ENCODE measurements at regions not wholly inside any gene's neighbourhood (a gene's known extent, or its start where the extent isn't known, plus 50 kb on each side); places are given as distances from the start of the nearest gene placed in this dataset.

DNA sequence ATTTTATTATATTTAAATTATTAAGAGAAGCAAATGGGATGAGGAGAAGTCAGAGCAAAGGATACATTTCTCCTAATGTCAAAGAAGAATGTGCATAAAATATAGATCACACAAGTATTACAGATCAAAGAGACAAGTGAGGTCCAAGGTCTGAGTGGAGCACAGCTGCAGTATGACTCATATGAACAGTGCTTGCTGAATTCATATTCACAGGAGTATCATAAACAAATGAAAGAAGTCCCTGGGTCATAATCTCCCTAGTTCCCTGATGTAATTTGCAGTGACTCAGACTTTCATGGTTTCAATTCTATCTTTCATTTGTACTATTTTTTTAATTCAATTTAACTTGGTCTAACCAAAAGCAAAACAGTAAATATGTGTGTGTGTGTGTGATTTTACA is 499.0 kb upstream of the CCDC179 start:
- no peak for FAIRE-seq
- Histone ChIP-seq H3K9ac (ENCODE audit: control insufficient read depth, extremely low read depth, insufficient read depth, low read length) (no peak overlapping the region), H3K36me3 (ENCODE audit: control insufficient read depth in 2 of 2, extremely low read depth in 1 of 2, insufficient read depth in 2 of 2, low read length in 2 of 2) (no peaks in the 10 kb centered on the region), H3K4me3 (ENCODE audit: control insufficient read depth in 2 of 3, extremely low read depth in 1 of 3, insufficient read depth in 2 of 3, low read depth in 1 of 3, low read length in 3 of 3) (no peak overlapping the region), H3K27ac (ENCODE audit: control insufficient read depth, insufficient read depth, low read length) (no peak overlapping the region), H3K79me2 (ENCODE audit: control insufficient read depth, insufficient read depth, low read length) (no peaks in the 10 kb centered on the region), H4K20me1 (ENCODE audit: control insufficient read depth, extremely low read depth, insufficient read depth, low read length) (no peaks in the 10 kb centered on the region), H3K9me3 (ENCODE audit: control insufficient read depth, low read depth, low read length) (no peaks in the 10 kb centered on the region), H3K4me1 (ENCODE audit: control insufficient read depth, extremely low read depth, insufficient read depth, low read length) (no peaks in the 10 kb centered on the region), H2AFZ (ENCODE audit: control insufficient read depth, low read length) (no peak overlapping the region), H3K27me3 (ENCODE audit: control insufficient read depth, extremely low read depth, insufficient read depth, low read length) (no peaks in the 10 kb centered on the region), H3K9me1 (ENCODE audit: control insufficient read depth, extremely low read depth, insufficient read depth, low read length) (no peaks in the 10 kb centered on the region), H3K4me2 (ENCODE audit: control insufficient read depth, extremely low read depth, insufficient read depth, low read depth, low read length) (no peak overlapping the region)
- TF ChIP-seq, protein P1, sequence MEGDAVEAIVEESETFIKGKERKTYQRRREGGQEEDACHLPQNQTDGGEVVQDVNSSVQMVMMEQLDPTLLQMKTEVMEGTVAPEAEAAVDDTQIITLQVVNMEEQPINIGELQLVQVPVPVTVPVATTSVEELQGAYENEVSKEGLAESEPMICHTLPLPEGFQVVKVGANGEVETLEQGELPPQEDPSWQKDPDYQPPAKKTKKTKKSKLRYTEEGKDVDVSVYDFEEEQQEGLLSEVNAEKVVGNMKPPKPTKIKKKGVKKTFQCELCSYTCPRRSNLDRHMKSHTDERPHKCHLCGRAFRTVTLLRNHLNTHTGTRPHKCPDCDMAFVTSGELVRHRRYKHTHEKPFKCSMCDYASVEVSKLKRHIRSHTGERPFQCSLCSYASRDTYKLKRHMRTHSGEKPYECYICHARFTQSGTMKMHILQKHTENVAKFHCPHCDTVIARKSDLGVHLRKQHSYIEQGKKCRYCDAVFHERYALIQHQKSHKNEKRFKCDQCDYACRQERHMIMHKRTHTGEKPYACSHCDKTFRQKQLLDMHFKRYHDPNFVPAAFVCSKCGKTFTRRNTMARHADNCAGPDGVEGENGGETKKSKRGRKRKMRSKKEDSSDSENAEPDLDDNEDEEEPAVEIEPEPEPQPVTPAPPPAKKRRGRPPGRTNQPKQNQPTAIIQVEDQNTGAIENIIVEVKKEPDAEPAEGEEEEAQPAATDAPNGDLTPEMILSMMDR (optimal IDR thresholded peaks at IDR 0.05 in 1 of 3, IDR thresholded peaks at IDR 0.05 in 1 of 3, conservative IDR thresholded peaks at IDR 0.05 in 1 of 3; ENCODE audit: extremely low read depth in 1 of 3, insufficient read depth in 2 of 3, low read length in 3 of 3), result no peak
- TF ChIP-seq EZH2 (IDR thresholded peaks at IDR 0.05; ENCODE audit: low read length), result no peak
- no peak for DNase-seq (ENCODE audit: low read depth, low spot score)
- dilution Hi-C loops (cut with MboI; ENCODE audit: extremely low pct_ligation_motif_present, low sequenced_read_pairs), result no loop called here

DNA sequence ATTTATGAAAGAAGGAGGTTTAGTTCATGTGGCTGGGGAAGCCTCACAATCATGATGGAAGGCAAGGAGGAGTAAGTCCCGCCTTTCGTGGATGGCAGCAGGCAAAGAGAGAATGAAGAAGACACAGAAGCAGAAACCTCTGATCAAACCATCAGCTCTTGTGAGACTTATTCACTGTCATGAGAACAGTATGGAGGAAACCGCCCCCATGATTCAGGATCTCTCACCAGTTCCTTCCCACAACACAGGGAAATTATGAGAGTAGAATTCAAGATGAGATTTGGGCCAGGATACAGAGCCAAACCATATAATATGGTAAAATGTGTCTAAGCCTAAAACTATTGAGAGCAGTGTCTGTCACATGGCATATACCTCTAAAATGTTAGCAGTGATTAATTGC is 503.8 kb upstream of the CCDC179 start:
- dilution Hi-C loops (cut with MboI; ENCODE audit: extremely low pct_ligation_motif_present, low sequenced_read_pairs), result no loop called here
- no peaks in the 10 kb centered on the region for H3K9me3 ChIP-seq (ENCODE audit: control insufficient read depth, low read depth, low read length)
- H3K9ac ChIP-seq (ENCODE audit: control insufficient read depth, extremely low read depth, insufficient read depth, low read length), result no peak overlapping the region
- H3K4me2 ChIP-seq (ENCODE audit: control insufficient read depth, extremely low read depth, insufficient read depth, low read depth, low read length), result no peak overlapping the region
- DNase-seq (ENCODE audit: low read depth, low spot score), result no peak
- FAIRE-seq, result no peak
- H2AFZ ChIP-seq (ENCODE audit: control insufficient read depth, low read length), result no peak overlapping the region
- TF ChIP-seq, protein P1 (optimal IDR thresholded peaks at IDR 0.05 in 1 of 3, IDR thresholded peaks at IDR 0.05 in 1 of 3, conservative IDR thresholded peaks at IDR 0.05 in 1 of 3; ENCODE audit: extremely low read depth in 1 of 3, insufficient read depth in 2 of 3, low read length in 3 of 3), result no peak
- TF ChIP-seq EZH2 (IDR thresholded peaks at IDR 0.05; ENCODE audit: low read length), result no peak
- H3K79me2 ChIP-seq (ENCODE audit: control insufficient read depth, insufficient read depth, low read length), result no peaks in the 10 kb centered on the region
- no peaks in the 10 kb centered on the region for H3K9me1 ChIP-seq (ENCODE audit: control insufficient read depth, extremely low read depth, insufficient read depth, low read length)
- H3K27me3 ChIP-seq (ENCODE audit: control insufficient read depth, extremely low read depth, insufficient read depth, low read length), result no peaks in the 10 kb centered on the region
- H3K36me3 ChIP-seq (ENCODE audit: control insufficient read depth in 2 of 2, extremely low read depth in 1 of 2, insufficient read depth in 2 of 2, low read length in 2 of 2), result no peaks in the 10 kb centered on the region
- H3K4me3 ChIP-seq (ENCODE audit: control insufficient read depth in 2 of 3, extremely low read depth in 1 of 3, insufficient read depth in 2 of 3, low read depth in 1 of 3, low read length in 3 of 3), result no peak overlapping the region
- H4K20me1 ChIP-seq (ENCODE audit: control insufficient read depth, extremely low read depth, insufficient read depth, low read length), result no peaks in the 10 kb centered on the region
- no peaks in the 10 kb centered on the region for H3K4me1 ChIP-seq (ENCODE audit: control insufficient read depth, extremely low read depth, insufficient read depth, low read length)
- H3K27ac ChIP-seq (ENCODE audit: control insufficient read depth, insufficient read depth, low read length), result no peak overlapping the region
